ENCODE measurements at regions not wholly inside any gene's neighbourhood (a gene's known extent, or its start where the extent isn't known, plus 50 kb on each side); places are given as distances from the start of the nearest gene placed in this dataset.

- Histone ChIP-seq H3K27me3 (ENCODE audit: control insufficient read depth, insufficient read depth, low read length) (no peaks in the 10 kb centered on the region), H3K4me3 (ENCODE audit: low read length) (no peak overlapping the region), H3K36me3 (ENCODE audit: control insufficient read depth, insufficient read depth, low read length) (no peaks in the 10 kb centered on the region), H3K9me3 (ENCODE audit: control insufficient read depth, low read depth, low read length) (no peaks in the 10 kb centered on the region), H3K27ac (ENCODE audit: low read length) (no peak overlapping the region), H3K4me1 (ENCODE audit: control insufficient read depth, insufficient read depth, low read length) (no peaks in the 10 kb centered on the region)
- WGBS (ENCODE audit: insufficient coverage, low lambda C conversion rate): no CpG with 5 or more reads among the region's 5 CpGs
- no peak for DNase-seq
Observed at GRCh38 chr15:92565351-92566125, 90.0 kb downstream of the FAM174B start.

DNA sequence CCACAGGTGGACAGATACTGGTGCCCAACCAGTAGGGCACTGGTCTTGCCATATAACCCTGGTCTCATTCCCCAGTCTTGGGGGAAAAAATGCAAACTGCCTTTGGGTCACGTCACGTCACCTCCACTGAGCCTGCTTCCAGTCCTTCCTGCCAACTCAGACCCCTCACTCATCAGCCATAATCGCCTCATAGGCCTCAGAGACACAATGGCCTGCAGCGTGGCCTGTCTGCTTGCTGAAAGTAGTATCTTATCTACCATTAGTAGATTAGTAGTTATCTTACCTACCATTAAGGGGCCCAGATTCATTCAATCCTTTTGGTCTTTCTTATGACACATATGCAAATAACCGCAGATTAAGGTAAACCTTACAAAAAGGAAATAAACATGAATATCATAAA, 93.8 kb downstream of the FAM174B start:
- Histone ChIP-seq H3K9me3 (ENCODE audit: control insufficient read depth, low read depth, low read length) (no peaks in the 10 kb centered on the region), H3K36me3 (ENCODE audit: control insufficient read depth, insufficient read depth, low read length) (no peaks in the 10 kb centered on the region), H3K27me3 (ENCODE audit: control insufficient read depth, insufficient read depth, low read length) (no peaks in the 10 kb centered on the region), H3K4me3 (ENCODE audit: low read length) (no peak overlapping the region), H3K4me1 (ENCODE audit: control insufficient read depth, insufficient read depth, low read length) (no peaks in the 10 kb centered on the region), H3K27ac (ENCODE audit: low read length) (no peak overlapping the region)
- DNase-seq: no peak
- WGBS (ENCODE audit: insufficient coverage, low lambda C conversion rate): 13% methylated on average over 1 of the region's 5 CpGs

- no CpG with 5 or more reads among the region's 1 CpG for WGBS (ENCODE audit: insufficient coverage, low lambda C conversion rate)
- Histone ChIP-seq H3K4me3 (ENCODE audit: low read length) (no peak overlapping the region), H3K27me3 (ENCODE audit: control insufficient read depth, insufficient read depth, low read length) (no peaks in the 10 kb centered on the region), H3K4me1 (ENCODE audit: control insufficient read depth, insufficient read depth, low read length) (no peaks in the 10 kb centered on the region), H3K27ac (ENCODE audit: low read length) (no peak overlapping the region), H3K9me3 (ENCODE audit: control insufficient read depth, low read depth, low read length) (no peaks in the 10 kb centered on the region), H3K36me3 (ENCODE audit: control insufficient read depth, insufficient read depth, low read length) (no peaks in the 10 kb centered on the region)
- DNase-seq: no peak
Observed at GRCh38 chr15:92553317-92553716, 102.3 kb downstream of the FAM174B start.

DNA sequence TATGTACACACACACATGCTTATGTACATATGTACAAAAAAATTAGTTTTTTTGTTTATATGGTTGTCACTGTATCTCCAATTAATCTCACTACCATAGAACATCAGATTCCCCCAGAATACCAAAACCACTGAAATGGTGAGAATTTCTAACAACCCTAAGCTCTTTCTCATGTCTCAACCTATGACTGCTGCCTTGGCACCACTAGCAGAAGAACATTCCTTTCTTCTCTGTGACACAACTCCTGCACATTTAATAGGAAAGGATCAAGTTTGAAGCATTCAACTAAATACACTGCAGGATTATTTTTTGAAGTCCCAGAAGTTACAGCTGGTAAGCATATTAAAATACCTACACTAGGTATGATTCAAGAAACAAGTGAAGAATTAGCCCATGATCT, 109.6 kb downstream of the FAM174B start:
- Histone ChIP-seq H3K9me3 (ENCODE audit: control insufficient read depth, low read depth, low read length) (no peaks in the 10 kb centered on the region), H3K4me1 (ENCODE audit: control insufficient read depth, insufficient read depth, low read length) (no peaks in the 10 kb centered on the region), H3K27me3 (ENCODE audit: control insufficient read depth, insufficient read depth, low read length) (no peaks in the 10 kb centered on the region), H3K27ac (ENCODE audit: low read length) (no peak overlapping the region), H3K4me3 (ENCODE audit: low read length) (no peak overlapping the region), H3K36me3 (ENCODE audit: control insufficient read depth, insufficient read depth, low read length) (no peaks in the 10 kb centered on the region)
- no peak for DNase-seq

GRCh38 chr15:92541291-92542200, 114.0 kb downstream of the FAM174B start:
- H3K27ac ChIP-seq (ENCODE audit: low read length): no peak overlapping the region
- no peaks in the 10 kb centered on the region for H3K36me3 ChIP-seq (ENCODE audit: control insufficient read depth, insufficient read depth, low read length)
- DNase-seq: no peak
- no CpG with 5 or more reads among the region's 7 CpGs for WGBS (ENCODE audit: insufficient coverage, low lambda C conversion rate)
- H3K4me1 ChIP-seq (ENCODE audit: control insufficient read depth, insufficient read depth, low read length): no peaks in the 10 kb centered on the region
- H3K4me3 ChIP-seq (ENCODE audit: low read length): no peak overlapping the region
- H3K27me3 ChIP-seq (ENCODE audit: control insufficient read depth, insufficient read depth, low read length): no peaks in the 10 kb centered on the region
- H3K9me3 ChIP-seq (ENCODE audit: control insufficient read depth, low read depth, low read length): no peaks in the 10 kb centered on the region

DNA sequence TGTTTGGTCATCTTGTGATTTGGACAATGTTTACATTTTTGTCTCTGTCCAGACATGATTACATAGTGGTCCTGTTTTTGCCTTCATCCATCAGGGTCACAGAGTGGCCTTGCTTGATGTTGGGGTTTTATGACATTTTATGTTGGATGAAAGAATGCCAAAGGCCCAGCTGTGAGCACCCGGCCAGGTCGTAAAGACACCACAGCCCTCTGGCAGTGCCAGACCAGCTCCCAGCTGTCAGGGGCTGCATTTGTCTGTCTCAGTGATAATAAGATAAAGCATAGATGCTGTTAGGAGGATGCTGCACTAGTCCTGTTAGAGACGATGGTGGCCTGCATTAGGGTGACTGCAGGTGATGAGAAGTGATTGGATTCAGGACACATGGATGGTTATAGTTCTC, 117.5 kb downstream of the FAM174B start:
- DNase-seq: no peak
- Histone ChIP-seq H3K9me3 (ENCODE audit: control insufficient read depth, low read depth, low read length) (peaks cover 3% of the 10 kb centered on the region), H3K36me3 (ENCODE audit: control insufficient read depth, insufficient read depth, low read length) (no peaks in the 10 kb centered on the region), H3K4me1 (ENCODE audit: control insufficient read depth, insufficient read depth, low read length) (no peaks in the 10 kb centered on the region), H3K4me3 (ENCODE audit: low read length) (no peak overlapping the region), H3K27me3 (ENCODE audit: control insufficient read depth, insufficient read depth, low read length) (no peaks in the 10 kb centered on the region), H3K27ac (ENCODE audit: low read length) (no peak overlapping the region)
- no CpG with 5 or more reads among the region's 3 CpGs for WGBS (ENCODE audit: insufficient coverage, low lambda C conversion rate)

GRCh38 chr15:92533298-92533697, 122.3 kb downstream of the FAM174B start:
- H3K4me3 ChIP-seq (ENCODE audit: low read length): no peak overlapping the region
- no peak overlapping the region for H3K27ac ChIP-seq (ENCODE audit: low read length)
- DNase-seq: no peak
- peaks cover 3% of the 10 kb centered on the region for H3K9me3 ChIP-seq (ENCODE audit: control insufficient read depth, low read depth, low read length)
- 40% methylated on average over 1 of the region's 2 CpGs for WGBS (ENCODE audit: insufficient coverage, low lambda C conversion rate)
- H3K4me1 ChIP-seq (ENCODE audit: control insufficient read depth, insufficient read depth, low read length): no peaks in the 10 kb centered on the region
- H3K27me3 ChIP-seq (ENCODE audit: control insufficient read depth, insufficient read depth, low read length): peaks cover 5% of the 10 kb centered on the region
- H3K36me3 ChIP-seq (ENCODE audit: control insufficient read depth, insufficient read depth, low read length): no peaks in the 10 kb centered on the region

DNA sequence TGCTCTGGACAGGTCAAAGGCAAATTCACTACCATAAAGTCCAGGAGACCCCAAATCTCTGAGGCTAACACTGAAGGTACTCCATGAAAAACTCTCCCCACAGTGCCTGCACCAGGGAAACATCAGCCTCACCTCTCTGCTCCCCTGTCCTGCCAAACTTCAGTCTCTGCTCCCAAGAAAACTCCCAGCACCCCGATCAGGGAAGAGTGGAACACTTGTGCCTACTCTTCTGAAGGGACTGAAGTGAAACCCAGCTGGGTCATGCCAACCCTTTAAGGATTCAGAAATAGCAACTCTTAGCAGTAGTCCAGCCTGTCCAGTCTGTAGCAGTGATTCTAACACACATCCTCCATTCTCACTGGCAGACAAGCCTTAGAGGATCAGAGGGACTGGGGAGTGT, 124.2 kb downstream of the FAM174B start:
- Histone ChIP-seq H3K36me3 (ENCODE audit: control insufficient read depth, insufficient read depth, low read length) (no peaks in the 10 kb centered on the region), H3K27me3 (ENCODE audit: control insufficient read depth, insufficient read depth, low read length) (peaks cover 5% of the 10 kb centered on the region), H3K9me3 (ENCODE audit: control insufficient read depth, low read depth, low read length) (peaks cover 3% of the 10 kb centered on the region), H3K4me3 (ENCODE audit: low read length) (no peak overlapping the region), H3K27ac (ENCODE audit: low read length) (no peak overlapping the region), H3K4me1 (ENCODE audit: control insufficient read depth, insufficient read depth, low read length) (no peaks in the 10 kb centered on the region)
- DNase-seq: no peak
- WGBS (ENCODE audit: insufficient coverage, low lambda C conversion rate): no CpG with 5 or more reads among the region's 1 CpG

DNA sequence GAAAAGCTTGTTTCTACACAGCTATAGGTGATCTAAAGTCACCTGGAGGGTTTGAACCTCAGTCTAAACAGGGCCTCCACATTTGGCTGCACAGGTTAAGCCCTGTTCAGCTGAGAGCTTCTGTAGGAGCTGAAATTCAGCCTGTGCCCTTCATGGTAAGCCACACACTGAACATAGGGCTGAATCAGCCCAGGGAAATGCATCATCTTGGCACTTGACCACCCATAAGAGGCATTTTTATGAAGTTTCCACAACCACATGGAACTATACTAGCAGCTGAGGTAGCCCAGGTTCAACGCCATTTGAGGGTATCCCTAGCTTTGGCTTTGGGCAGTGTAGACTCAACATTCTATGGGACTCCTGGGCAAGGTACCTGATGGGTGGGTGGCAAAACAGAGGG, 126.8 kb downstream of the FAM174B start:
- no peaks in the 10 kb centered on the region for H3K9me3 ChIP-seq (ENCODE audit: control insufficient read depth, low read depth, low read length)
- no CpG with 5 or more reads among the region's 1 CpG for WGBS (ENCODE audit: insufficient coverage, low lambda C conversion rate)
- no peaks in the 10 kb centered on the region for H3K4me1 ChIP-seq (ENCODE audit: control insufficient read depth, insufficient read depth, low read length)
- H3K4me3 ChIP-seq (ENCODE audit: low read length): no peak overlapping the region
- no peaks in the 10 kb centered on the region for H3K36me3 ChIP-seq (ENCODE audit: control insufficient read depth, insufficient read depth, low read length)
- H3K27me3 ChIP-seq (ENCODE audit: control insufficient read depth, insufficient read depth, low read length): peaks cover 5% of the 10 kb centered on the region
- no peak for DNase-seq
- no peak overlapping the region for H3K27ac ChIP-seq (ENCODE audit: low read length)

DNA sequence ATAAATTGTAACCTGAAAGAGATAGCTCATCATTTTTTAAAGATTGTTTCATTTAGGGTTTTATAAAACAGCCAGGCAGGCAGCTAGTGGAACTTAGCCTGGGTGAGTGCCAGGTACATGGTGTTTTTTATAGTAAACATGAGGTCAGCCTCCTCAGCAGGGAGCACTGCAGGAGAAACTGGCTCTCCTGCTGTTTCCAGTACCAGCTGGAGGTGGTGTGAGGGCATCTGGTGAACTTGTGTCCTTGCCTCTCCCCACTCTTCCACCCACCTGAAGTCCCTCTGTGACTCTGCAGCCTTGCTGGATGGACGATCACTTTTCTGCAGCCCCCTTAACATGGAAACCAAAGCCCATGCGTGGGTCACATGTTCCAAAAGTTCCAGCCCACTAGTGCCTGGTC, 128.4 kb downstream of the FAM174B start:
- WGBS (ENCODE audit: insufficient coverage, low lambda C conversion rate): no CpG with 5 or more reads among the region's 2 CpGs
- no peak for DNase-seq
- H3K4me1 ChIP-seq (ENCODE audit: control insufficient read depth, insufficient read depth, low read length): no peaks in the 10 kb centered on the region
- H3K9me3 ChIP-seq (ENCODE audit: control insufficient read depth, low read depth, low read length): no peaks in the 10 kb centered on the region
- H3K4me3 ChIP-seq (ENCODE audit: low read length): no peak overlapping the region
- H3K27me3 ChIP-seq (ENCODE audit: control insufficient read depth, insufficient read depth, low read length): peaks cover 5% of the 10 kb centered on the region
- no peak overlapping the region for H3K27ac ChIP-seq (ENCODE audit: low read length)
- H3K36me3 ChIP-seq (ENCODE audit: control insufficient read depth, insufficient read depth, low read length): no peaks in the 10 kb centered on the region

All from large intestine (tissue), 3 donors.